ENCODE measurements at regions not wholly inside any gene's neighbourhood (a gene's known extent, or its start where the extent isn't known, plus 50 kb on each side); places are given as distances from the start of the nearest gene placed in this dataset.

- DNase-seq: no peak
Observed at GRCh38 chr12:86852451-86852850, 596.3 kb upstream of the MGAT4C start.

- DNase-seq: no peak
Observed at GRCh38 chr12:86838711-86839110, 582.5 kb upstream of the MGAT4C start.

- DNase-seq: no peak
Observed at GRCh38 chr12:86838260-86838659, 582.1 kb upstream of the MGAT4C start.

- DNase-seq: no peak
Observed at GRCh38 chr12:86837246-86837645, 581.1 kb upstream of the MGAT4C start.

GRCh38 chr12:86834217-86834616 lies 578.0 kb upstream of the MGAT4C start:
- no peak for DNase-seq

DNA sequence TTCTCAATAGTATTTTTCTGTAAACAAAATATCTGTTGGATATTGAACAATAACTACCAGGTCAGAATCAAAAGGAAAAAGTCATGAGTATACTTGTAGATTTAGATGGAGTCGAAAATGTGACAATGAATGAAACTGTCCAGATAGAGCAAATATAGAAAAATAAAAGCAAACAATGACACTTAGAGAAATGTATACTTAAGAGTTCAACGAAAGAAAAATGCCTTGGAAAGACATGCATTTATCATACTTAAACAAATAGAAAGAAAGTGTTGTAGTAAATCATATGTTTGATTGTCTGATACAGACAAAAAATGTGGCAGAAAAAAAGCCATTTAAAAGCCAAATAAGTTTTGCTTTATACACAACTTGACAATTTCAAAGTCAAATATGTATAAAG lies 571.2 kb upstream of the MGAT4C start:
- DNase-seq: no peak

GRCh38 chr12:86826051-86826450 lies 569.9 kb upstream of the MGAT4C start:
- no peak for DNase-seq

DNA sequence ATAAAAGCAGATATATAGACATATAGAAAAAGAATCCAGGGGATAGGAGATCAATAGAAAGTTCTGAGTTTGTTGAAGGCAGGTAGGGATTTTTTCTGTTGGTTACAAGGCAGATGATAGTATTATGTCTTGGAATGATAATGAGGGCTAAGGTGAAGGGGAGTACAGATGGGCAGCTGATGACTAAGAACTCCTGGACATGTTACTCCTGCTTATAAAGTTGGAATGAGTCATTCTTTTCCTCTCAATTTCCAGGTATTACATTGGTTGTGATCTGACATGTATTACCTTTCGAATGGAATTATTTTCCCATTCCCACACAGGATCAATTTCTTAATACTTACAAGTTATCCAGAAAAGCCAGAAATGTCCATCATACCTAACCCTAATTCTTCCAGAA lies 545.2 kb upstream of the MGAT4C start:
- no peak for DNase-seq

DNA sequence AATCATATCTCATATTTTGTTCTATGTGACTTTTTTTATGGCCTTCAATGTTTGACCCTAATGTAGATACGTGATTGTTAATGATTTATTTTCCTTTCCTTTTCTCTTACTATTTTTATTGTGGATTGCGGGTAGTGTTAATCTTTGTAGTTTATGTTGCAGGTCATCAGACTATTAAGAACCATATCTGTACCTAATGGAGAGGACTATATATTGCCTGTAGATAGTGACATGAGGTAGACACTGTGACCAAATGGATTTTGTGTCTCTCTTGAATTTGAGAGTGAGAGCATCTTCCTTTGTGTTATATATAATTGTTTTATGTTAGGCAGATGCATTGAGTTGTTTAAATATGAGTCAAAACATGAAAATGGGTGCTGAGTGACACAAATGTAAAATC lies 543.4 kb upstream of the MGAT4C start:
- DNase-seq: no peak

- no peak for DNase-seq
Observed at GRCh38 chr12:86796550-86796949, 540.4 kb upstream of the MGAT4C start.

DNA sequence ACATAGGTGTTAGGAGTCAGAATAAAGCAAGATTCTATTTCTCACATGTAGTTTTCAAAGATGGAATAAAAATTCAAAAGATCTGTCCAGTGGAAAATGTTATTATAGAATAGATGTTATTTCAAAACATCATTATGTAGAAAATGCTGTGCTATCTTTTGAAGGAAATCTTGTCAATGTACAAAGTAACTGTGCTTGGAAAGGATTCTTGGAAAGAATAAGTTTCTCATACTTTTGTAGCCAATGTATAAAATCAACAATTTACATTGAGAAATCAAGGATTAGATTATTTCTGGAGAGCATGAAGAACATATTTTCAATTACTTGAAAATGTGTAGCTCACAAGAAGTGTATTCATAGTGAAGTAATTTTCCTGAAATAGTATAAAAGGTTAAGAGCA lies 532.5 kb upstream of the MGAT4C start:
- no peak for DNase-seq

DNA sequence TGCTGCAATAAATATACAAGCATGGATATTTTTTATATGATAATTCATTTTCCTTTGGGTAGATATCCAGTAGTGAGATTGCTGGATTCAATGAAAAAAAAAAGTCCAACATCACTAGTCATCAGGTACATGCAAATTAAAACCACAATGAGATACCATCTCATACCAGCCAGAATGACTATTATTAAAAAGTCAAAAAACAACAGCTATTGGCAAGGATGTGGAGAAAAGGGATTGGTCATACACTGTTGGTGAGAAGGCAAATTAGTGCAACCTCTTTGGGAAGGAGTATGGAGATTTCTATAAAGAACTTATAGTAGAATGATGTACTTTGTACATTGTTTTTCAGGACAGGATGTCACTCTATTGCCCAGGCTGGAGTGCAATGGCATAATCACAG lies 531.2 kb upstream of the MGAT4C start:
- no peak for DNase-seq

- DNase-seq: no peak
Observed at GRCh38 chr12:86777325-86777724, 521.1 kb upstream of the MGAT4C start.

- no peak for DNase-seq
Observed at GRCh38 chr12:86774841-86775388, 518.7 kb upstream of the MGAT4C start.

DNA sequence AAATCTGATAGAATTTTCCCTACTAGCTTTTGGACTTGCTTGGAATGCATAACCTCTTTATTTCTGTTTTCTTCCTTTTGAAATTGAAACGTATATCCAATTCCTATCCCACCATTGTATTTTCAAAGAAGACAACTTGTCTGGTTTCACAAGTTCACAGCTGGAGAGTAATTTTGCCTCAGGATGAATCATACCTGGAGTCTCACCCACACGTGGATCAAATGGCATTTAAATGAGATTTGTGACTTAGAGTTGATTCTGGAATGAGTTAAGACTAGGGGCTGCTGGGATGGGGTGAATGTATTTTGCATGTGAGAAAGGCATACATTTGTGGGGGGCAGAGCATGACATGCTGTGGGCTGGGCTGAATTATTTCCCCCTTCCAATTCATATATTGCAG lies 516.5 kb upstream of the MGAT4C start:
- DNase-seq: no peak

- no peak for DNase-seq
Observed at GRCh38 chr12:86770871-86771270, 514.7 kb upstream of the MGAT4C start.

DNA sequence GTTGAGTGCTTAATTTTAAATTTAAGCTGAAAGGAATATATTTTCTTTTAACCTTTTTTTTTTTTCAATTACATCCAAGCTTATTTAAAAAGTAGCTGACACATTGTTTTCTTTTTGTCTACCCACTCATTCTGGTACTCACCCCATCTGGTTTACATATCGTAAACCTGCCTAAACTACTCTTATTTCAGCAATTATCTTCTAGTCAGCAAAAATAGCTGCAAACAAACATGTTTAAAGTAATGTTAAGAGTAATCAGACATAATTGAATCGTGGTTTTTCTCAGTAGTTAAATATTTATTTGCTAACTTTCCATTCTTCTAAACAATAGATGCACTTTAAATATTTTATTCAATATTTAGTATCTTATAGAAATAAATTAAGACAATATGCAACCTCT lies 492.7 kb upstream of the MGAT4C start:
- DNase-seq: no peak

- no peak for DNase-seq
Observed at GRCh38 chr12:86744547-86745212, 488.5 kb upstream of the MGAT4C start.

DNA sequence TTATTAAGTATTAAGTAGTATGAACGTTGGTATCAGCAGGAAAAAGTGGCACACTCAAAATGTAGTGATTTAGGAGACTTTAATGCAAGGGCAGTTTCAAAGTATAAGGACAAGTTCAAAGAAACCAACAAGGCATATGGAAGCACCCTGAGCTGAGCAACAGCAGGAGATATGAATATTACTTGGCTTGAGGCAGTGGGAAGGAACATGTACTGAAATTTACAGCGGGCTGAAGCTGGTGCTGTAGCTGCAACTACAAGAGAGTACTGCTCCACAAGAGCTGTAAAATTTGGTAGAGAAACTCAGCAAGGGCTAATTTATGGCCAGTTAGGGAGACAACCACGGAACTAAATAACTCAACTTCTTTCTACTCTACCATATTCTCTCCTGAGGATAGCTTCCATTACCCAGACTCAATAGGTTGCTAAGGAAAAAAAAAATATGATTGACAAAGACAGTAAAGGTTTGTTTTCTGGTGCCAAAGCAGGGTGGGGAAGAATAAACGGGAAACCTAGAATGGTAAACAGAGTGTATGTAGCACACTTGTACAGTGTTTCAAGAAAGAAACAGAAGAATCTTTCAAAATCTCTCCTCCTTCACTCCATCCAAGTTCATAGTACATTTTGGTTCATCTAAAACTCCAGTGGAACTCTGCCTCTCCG lies 487.8 kb upstream of the MGAT4C start:
- DNase-seq: no peak

DNA sequence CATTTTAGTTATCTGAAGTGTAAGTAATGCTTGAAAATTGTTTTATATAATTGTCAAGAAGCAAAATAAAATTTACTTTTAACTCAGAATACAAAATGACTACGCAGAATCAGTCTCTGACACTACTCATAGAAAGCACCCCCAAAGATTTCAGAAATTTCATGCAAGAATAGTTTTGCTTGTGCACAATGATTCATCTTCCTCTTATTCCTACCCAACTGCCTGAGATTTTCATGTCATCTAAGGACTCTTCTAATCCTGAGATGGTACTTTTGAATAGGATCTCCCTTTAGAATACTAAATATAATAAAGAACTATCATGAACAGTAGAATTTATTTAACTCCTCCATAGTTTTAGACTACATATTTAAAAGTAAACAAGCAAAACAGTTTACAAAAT lies 485.3 kb upstream of the MGAT4C start:
- DNase-seq: no peak

DNA sequence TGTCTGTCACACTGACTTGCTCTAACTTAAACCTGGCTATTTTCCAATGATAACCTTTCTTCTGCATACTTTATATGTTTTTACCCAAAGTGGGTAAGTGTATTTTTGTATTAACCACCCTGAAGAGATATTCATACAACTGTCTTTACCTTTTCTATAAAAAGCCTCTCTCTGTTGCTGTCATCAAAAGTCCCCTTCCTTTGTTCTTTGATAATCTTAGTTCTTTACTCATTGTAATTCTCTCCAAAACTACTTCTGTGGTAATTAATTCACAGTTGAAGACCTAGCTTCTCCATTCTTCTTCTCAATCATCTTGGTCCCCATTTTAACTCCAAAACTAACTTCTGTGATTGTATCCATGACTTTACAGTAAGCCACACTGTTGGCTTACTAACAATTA lies 479.7 kb upstream of the MGAT4C start:
- no peak for DNase-seq

- no peak for DNase-seq
Observed at GRCh38 chr12:86735072-86735471, 478.9 kb upstream of the MGAT4C start.

- DNase-seq: no peak
Observed at GRCh38 chr12:86730233-86730632, 474.0 kb upstream of the MGAT4C start.

GRCh38 chr12:86729739-86730138 lies 473.5 kb upstream of the MGAT4C start:
- DNase-seq: no peak

DNA sequence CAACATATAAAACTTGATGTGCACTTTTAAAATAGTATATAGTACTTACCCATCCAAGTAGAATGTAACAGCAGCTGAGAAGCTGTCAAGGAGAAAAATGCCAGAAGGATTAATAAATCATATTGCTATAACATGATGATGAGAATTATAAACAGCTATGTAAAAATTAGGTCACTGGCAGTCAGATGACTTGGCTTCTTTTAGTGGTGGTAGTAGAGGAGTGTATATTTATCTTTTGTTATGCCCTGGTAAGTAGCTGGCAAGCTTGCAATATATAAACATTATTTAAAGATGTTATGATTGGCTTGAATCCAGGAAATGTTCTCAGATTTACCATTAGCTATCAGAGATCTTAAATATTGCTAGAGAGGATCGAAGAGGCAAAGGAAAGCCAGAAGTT lies 471.0 kb upstream of the MGAT4C start:
- DNase-seq: no peak
